CD4-positive, alpha-beta T cell (primary cell): ENCODE measurements at regions not wholly inside any gene's neighbourhood (a gene's known extent, or its start where the extent isn't known, plus 50 kb on each side); places are given as distances from the start of the nearest gene placed in this dataset.

Experiments used
- ATAC-seq: fragments of 200-7000 bp; cut with Tn5 transposase; one replicate; pipeline ENCODE4 v1.10.0; 2022; ENCODE audit warnings: mild to moderate bottlenecking; ENCODE audit not compliant: poor library complexity
- CTCF ChIA-PET: fragments of 350-600 bp; sonication (Branson Sonifier 250); formaldehyde crosslinking; loops from one replicate; lab custom pipeline; 2021; ENCODE audit warnings: antibody characterized with exemption, inconsistent platforms; lab: Charles Lee
- POLR2A ChIA-PET: fragments of 350-600 bp; sonication (Branson Sonifier 250); formaldehyde crosslinking; loops from one replicate; lab custom pipeline; 2021; ENCODE audit warnings: antibody characterized with exemption, inconsistent platforms; lab: Charles Lee
- DNase-seq, 14 experiments: peaks; one replicate each; pipeline ENCODE4 v3.0.0-alpha.2; 2013 to 2020; ENCODE audit warnings: mixed read lengths in 2 of 14
- H3K27ac ChIP-seq, 2 donors: one replicate each; pipeline versions ENCODE4 v1.5.1 to v1.7.0; 2013; ENCODE audit warnings: low read length in 2 of 2, low read depth in 1 of 2, mild to moderate bottlenecking in 1 of 2
- H3K27me3 ChIP-seq, 2 experiments: 1 replicate in 1 of 2; 2 replicates in 1 of 2; pipeline versions ENCODE4 v1.6.1 to v1.7.0; 2013; ENCODE audit warnings: low read length in 2 of 2, control low read depth in 1 of 2, mild to moderate bottlenecking in 1 of 2, moderate library complexity in 1 of 2; ENCODE audit not compliant: insufficient read depth in 2 of 2, control insufficient read depth in 1 of 2
- H3K36me3 ChIP-seq: one replicate; pipeline ENCODE4 v1.6.1; 2013; ENCODE audit warnings: low read length, control low read depth; ENCODE audit not compliant: insufficient read depth
- H3K4me1 ChIP-seq: one replicate; pipeline ENCODE4 v1.6.1; 2013; ENCODE audit warnings: low read length, control low read depth; ENCODE audit not compliant: insufficient read depth
- H3K4me3 ChIP-seq: one replicate; pipeline ENCODE4 v1.5.1; 2013; ENCODE audit warnings: mild to moderate bottlenecking, low read length, moderate library complexity
- H3K9me3 ChIP-seq, 2 experiments: 1 replicate in 1 of 2; 2 replicates in 1 of 2; pipeline versions ENCODE4 v1.6.1 to v1.7.0; 2013; ENCODE audit warnings: low read length in 2 of 2, mild to moderate bottlenecking in 2 of 2, control low read depth in 1 of 2, moderate library complexity in 1 of 2; ENCODE audit not compliant: control insufficient read depth in 1 of 2, insufficient read depth in 1 of 2
- H3K27ac Mint-ChIP-seq: one replicate; pipeline ENCODE4 v1.8.0; 2020; ENCODE audit warnings: mixed read lengths
- H3K27me3 Mint-ChIP-seq: one replicate; pipeline ENCODE4 v1.8.0; 2021; ENCODE audit warnings: mixed read lengths
- H3K36me3 Mint-ChIP-seq: one replicate; pipeline ENCODE4 v1.8.0; 2021; ENCODE audit warnings: low read depth, mixed read lengths
- H3K4me1 Mint-ChIP-seq: one replicate; pipeline ENCODE4 v1.8.0; 2021; ENCODE audit warnings: low read depth, mixed read lengths
- H3K4me3 Mint-ChIP-seq: one replicate; pipeline ENCODE4 v1.8.0; 2020; ENCODE audit warnings: mild to moderate bottlenecking, mixed read lengths
- H3K9me3 Mint-ChIP-seq: one replicate; pipeline ENCODE4 v1.8.0; 2020; ENCODE audit warnings: mixed read lengths
- intact Hi-C, 2 experiments: fragments of 100-400 bp; cut with DNase I in 1 of 2; cut with micrococcal nuclease in 1 of 2; formaldehyde crosslinking; loops; one replicate each; pipeline versions ENCODE4 v1.15.1 to v1.9.0; 2023 to 2025; cut with DNase I, micrococcal nuclease
- TF ChIP-seq, protein P1 (sequence below): fragments of 200-600 bp; IDR thresholded peaks from one replicate; pipeline ENCODE4 v1.8.0; 2022; ENCODE audit warnings: antibody characterized with exemption, mild to moderate bottlenecking

DNA sequence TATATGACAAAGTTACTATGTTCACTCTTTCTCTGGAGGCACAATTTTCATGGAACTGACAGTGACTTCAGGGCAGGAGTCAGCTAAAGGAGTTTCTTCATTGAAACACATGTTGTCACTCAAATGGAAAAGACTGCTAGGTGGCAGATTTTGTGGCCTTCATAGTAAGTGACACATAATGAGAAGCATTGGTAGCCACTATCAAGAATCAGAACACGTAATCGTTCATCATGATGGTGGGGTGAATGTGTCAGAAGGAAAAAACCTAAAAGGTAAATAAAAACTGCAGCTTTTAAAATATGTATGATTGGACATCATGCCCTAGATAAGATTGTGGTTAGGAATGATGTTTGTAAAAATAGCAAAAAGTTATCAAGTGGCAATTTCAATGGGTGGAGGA, 1491.0 kb downstream of the SI start:
- H3K4me3 Mint-ChIP-seq: no peak overlapping the region
- TF ChIP-seq, protein P1, sequence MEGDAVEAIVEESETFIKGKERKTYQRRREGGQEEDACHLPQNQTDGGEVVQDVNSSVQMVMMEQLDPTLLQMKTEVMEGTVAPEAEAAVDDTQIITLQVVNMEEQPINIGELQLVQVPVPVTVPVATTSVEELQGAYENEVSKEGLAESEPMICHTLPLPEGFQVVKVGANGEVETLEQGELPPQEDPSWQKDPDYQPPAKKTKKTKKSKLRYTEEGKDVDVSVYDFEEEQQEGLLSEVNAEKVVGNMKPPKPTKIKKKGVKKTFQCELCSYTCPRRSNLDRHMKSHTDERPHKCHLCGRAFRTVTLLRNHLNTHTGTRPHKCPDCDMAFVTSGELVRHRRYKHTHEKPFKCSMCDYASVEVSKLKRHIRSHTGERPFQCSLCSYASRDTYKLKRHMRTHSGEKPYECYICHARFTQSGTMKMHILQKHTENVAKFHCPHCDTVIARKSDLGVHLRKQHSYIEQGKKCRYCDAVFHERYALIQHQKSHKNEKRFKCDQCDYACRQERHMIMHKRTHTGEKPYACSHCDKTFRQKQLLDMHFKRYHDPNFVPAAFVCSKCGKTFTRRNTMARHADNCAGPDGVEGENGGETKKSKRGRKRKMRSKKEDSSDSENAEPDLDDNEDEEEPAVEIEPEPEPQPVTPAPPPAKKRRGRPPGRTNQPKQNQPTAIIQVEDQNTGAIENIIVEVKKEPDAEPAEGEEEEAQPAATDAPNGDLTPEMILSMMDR: no peak
- H3K27me3 Mint-ChIP-seq: no peaks in the 10 kb centered on the region
- intact Hi-C loops: no loop called here
- H3K27ac Mint-ChIP-seq: no peak overlapping the region
- ATAC-seq (no peak), DNase-seq (no peak)
- ChIA-PET POLR2A (no interaction called here), CTCF (no interaction called here)
- Histone ChIP-seq H3K9me3 (peaks cover 0 to 8% of the 10 kb centered on the region in 2 experiments), H3K4me3 (no peak overlapping the region), H3K4me1 (no peaks in the 10 kb centered on the region), H3K27ac (no peak overlapping the region), H3K27me3 (no peaks in the 10 kb centered on the region), H3K36me3 (no peaks in the 10 kb centered on the region)
- H3K9me3 Mint-ChIP-seq: peaks cover 17% of the 10 kb centered on the region
- H3K4me1 Mint-ChIP-seq: no peaks in the 10 kb centered on the region
- H3K36me3 Mint-ChIP-seq: no peaks in the 10 kb centered on the region

DNA sequence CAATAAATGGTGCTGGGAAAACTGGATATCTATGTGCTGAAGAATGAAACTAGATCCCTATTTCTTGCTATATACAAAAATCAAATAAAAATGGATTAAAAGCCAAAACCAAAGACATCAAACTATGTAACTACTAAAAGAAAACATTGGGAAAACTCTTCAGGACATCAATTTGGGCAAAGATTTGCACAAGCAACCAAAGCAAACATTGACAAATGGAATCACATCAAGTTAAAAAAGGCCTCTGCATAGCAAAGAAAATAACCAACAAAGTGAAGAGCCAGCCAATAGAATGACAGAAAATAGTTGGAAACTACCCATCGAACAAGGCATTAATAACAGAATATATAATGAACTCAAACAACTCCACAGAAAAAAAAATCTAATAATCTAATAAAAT, 1495.3 kb downstream of the SI start:
- no peaks in the 10 kb centered on the region for H3K36me3 ChIP-seq
- no peaks in the 10 kb centered on the region for H3K36me3 Mint-ChIP-seq
- no peak overlapping the region for H3K27ac ChIP-seq
- CTCF ChIA-PET: no interaction called here
- DNase-seq: no peak
- H3K4me1 ChIP-seq: no peaks in the 10 kb centered on the region
- peaks cover 14% of the 10 kb centered on the region for H3K9me3 Mint-ChIP-seq
- intact Hi-C loops: no loop called here
- H3K27ac Mint-ChIP-seq: no peak overlapping the region
- no peaks in the 10 kb centered on the region for H3K4me1 Mint-ChIP-seq
- H3K4me3 ChIP-seq: no peak overlapping the region
- TF ChIP-seq, protein P1: no peak
- H3K4me3 Mint-ChIP-seq: no peak overlapping the region
- ATAC-seq: no peak
- H3K9me3 ChIP-seq: peaks cover 0 to 8% of the 10 kb centered on the region in 2 experiments
- no peaks in the 10 kb centered on the region for H3K27me3 Mint-ChIP-seq
- POLR2A ChIA-PET: no interaction called here
- H3K27me3 ChIP-seq: no peaks in the 10 kb centered on the region

DNA sequence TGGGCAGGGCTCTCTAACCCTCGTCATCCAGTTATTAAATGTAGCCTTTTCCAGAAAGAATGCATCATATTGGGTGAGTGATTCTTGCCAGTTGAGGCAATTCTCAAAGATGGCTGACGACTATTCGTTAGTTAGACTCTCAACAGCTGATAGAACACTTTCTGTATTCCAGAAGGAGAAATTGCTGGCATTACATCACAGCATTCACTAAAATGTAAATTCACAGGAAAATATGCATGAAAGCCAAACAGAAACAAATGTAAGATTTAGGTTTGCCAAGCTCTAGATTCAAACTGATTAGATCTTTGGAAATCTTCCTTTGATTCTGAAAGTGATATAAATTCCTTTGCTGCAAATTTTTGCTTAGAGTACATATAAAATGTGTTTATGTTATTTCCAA, 1501.0 kb downstream of the SI start:
- intact Hi-C loops: no loop called here
- ATAC-seq: no peak
- no peaks in the 10 kb centered on the region for H3K36me3 Mint-ChIP-seq
- Histone ChIP-seq H3K36me3 (no peaks in the 10 kb centered on the region), H3K27ac (no peak overlapping the region), H3K27me3 (no peaks in the 10 kb centered on the region), H3K4me3 (no peak overlapping the region), H3K4me1 (no peaks in the 10 kb centered on the region), H3K9me3 (peaks cover 1 to 9% of the 10 kb centered on the region in 2 experiments)
- CTCF ChIA-PET: no interaction called here
- POLR2A ChIA-PET: no interaction called here
- H3K27me3 Mint-ChIP-seq: no peaks in the 10 kb centered on the region
- H3K27ac Mint-ChIP-seq: no peak overlapping the region
- no peak overlapping the region for H3K4me3 Mint-ChIP-seq
- peaks cover 5% of the 10 kb centered on the region for H3K9me3 Mint-ChIP-seq
- TF ChIP-seq, protein P1: no peak
- no peak for DNase-seq
- H3K4me1 Mint-ChIP-seq: no peaks in the 10 kb centered on the region
